Activated T-cell treated with anti-CD3 and anti-CD28 coated beads for 4 hours (primary cell): ENCODE measurements at regions not wholly inside any gene's neighbourhood (a gene's known extent, or its start where the extent isn't known, plus 50 kb on each side); places are given as distances from the start of the nearest gene placed in this dataset.
"Not testable (repeated sequence)": the region's sequence is repeated elsewhere in the genome, so short reads cannot be mapped to it uniquely, and the experiment has no call there.

Experiments used
- DNase-seq: peaks from one replicate; pipeline ENCODE4 v3.0.0-alpha.2; 2020

GRCh38 chr1:228945885-228946284 is 210.6 kb downstream of the RHOU start:
- no peak for DNase-seq

- DNase-seq = not testable (repeated sequence)
Observed at GRCh38 chr1:228949617-228950016, 214.3 kb downstream of the RHOU start.

- DNase-seq = no peak
Observed at GRCh38 chr1:228953207-228953606, 217.9 kb downstream of the RHOU start.

GRCh38 chr1:228953808-228954207 is 218.5 kb downstream of the RHOU start:
- DNase-seq = not testable (repeated sequence)

GRCh38 chr1:228955691-228956090 is 220.4 kb downstream of the RHOU start:
- DNase-seq = no peak

GRCh38 chr1:228956864-228957263 is 221.6 kb downstream of the RHOU start:
- no peak for DNase-seq

GRCh38 chr1:228957535-228957934 is 222.3 kb downstream of the RHOU start:
- no peak for DNase-seq

- no peak for DNase-seq
Observed at GRCh38 chr1:228958121-228958520, 222.8 kb downstream of the RHOU start.

GRCh38 chr1:228958741-228959140 is 223.5 kb downstream of the RHOU start:
- DNase-seq = no peak

GRCh38 chr1:228960705-228961104 is 225.4 kb downstream of the RHOU start:
- DNase-seq = no peak

- DNase-seq = no peak
Observed at GRCh38 chr1:228961511-228961910, 226.2 kb downstream of the RHOU start.

- no peak for DNase-seq
Observed at GRCh38 chr1:228963795-228964177, 228.5 kb downstream of the RHOU start.

- DNase-seq = no peak
Observed at GRCh38 chr1:228964178-228965089, 229.2 kb downstream of the RHOU start.

GRCh38 chr1:228968891-228969606 is 233.8 kb downstream of the RHOU start:
- no peak for DNase-seq

- DNase-seq = no peak
Observed at GRCh38 chr1:228969953-228970800, 234.9 kb downstream of the RHOU start.

GRCh38 chr1:228972576-228972975 is 237.3 kb downstream of the RHOU start:
- DNase-seq = no peak

- no peak for DNase-seq
Observed at GRCh38 chr1:228974273-228974672, 239.0 kb downstream of the RHOU start.

GRCh38 chr1:228975238-228975907 is 240.1 kb downstream of the RHOU start:
- no peak for DNase-seq

- no peak for DNase-seq
Observed at GRCh38 chr1:228976316-228976715, 241.0 kb downstream of the RHOU start.

GRCh38 chr1:228977307-228977706 is 242.0 kb downstream of the RHOU start:
- no peak for DNase-seq

GRCh38 chr1:228977741-228978140 is 242.5 kb downstream of the RHOU start:
- DNase-seq = no peak

- no peak for DNase-seq
Observed at GRCh38 chr1:228978484-228979324, 243.4 kb downstream of the RHOU start.
